MM.1S (cell line): ENCODE measurements at regions not wholly inside any gene's neighbourhood (a gene's known extent, or its start where the extent isn't known, plus 50 kb on each side); places are given as distances from the start of the nearest gene placed in this dataset.

ENCODE experiments used
- DNase-seq: peaks from one replicate; pipeline ENCODE4 v3.0.0-alpha.2; 2015
- H2AFZ ChIP-seq: fragments of 300-600 bp; sonication (generic); 2 replicates; pipeline ENCODE4 v1.6.0; 2016; ENCODE audit warnings: antibody characterized with exemption, low read length
- H3F3A ChIP-seq: fragments of 300-600 bp; sonication (generic); 2 replicates; pipeline ENCODE4 v1.6.1; 2016; ENCODE audit warnings: mild to moderate bottlenecking, antibody characterized with exemption, low read length, moderate library complexity, mixed read lengths; ENCODE audit not compliant: insufficient read depth
- H3K27ac ChIP-seq: fragments of 300-600 bp; sonication (generic); 2 replicates; pipeline ENCODE4 v1.5.1; 2016; ENCODE audit warnings: mild to moderate bottlenecking, low read length
- H3K27me3 ChIP-seq: fragments of 300-600 bp; sonication (generic); replicated peaks from 2 replicates; pipeline ENCODE4 v1.6.0; 2016; ENCODE audit warnings: low read length; ENCODE audit not compliant: insufficient read depth
- H3K36me3 ChIP-seq: fragments of 300-600 bp; sonication (generic); replicated peaks from 2 replicates; pipeline ENCODE4 v1.6.1; 2016; ENCODE audit warnings: mild to moderate bottlenecking, low read length, mixed read lengths; ENCODE audit not compliant: insufficient read depth
- H3K4me1 ChIP-seq: fragments of 300-600 bp; sonication (generic); 2 replicates; pipeline ENCODE4 v1.6.1; 2016; ENCODE audit warnings: low read length, mixed read lengths
- H3K4me2 ChIP-seq: fragments of 300-600 bp; sonication (generic); 2 replicates; pipeline ENCODE4 v1.6.0; 2016; ENCODE audit warnings: low read depth, low read length
- H3K4me3 ChIP-seq: fragments of 300-600 bp; sonication (generic); 2 replicates; pipeline ENCODE4 v1.5.1; 2016; ENCODE audit warnings: low read length, mixed read lengths
- H3K79me2 ChIP-seq: fragments of 300-600 bp; sonication (generic); 2 replicates; pipeline ENCODE4 v1.6.1; 2016; ENCODE audit warnings: mixed run types, low read length, mixed read lengths
- H3K9ac ChIP-seq: fragments of 300-600 bp; sonication (generic); 2 replicates; pipeline ENCODE4 v1.6.1; 2016; ENCODE audit warnings: low read length, mixed read lengths
- H3K9me2 ChIP-seq: fragments of 300-600 bp; sonication (generic); replicated peaks from 2 replicates; pipeline ENCODE4 v1.6.1; 2016; ENCODE audit warnings: mild to moderate bottlenecking, low read length, mixed read lengths; ENCODE audit not compliant: insufficient read depth
- H3K9me3 ChIP-seq: fragments of 300-600 bp; sonication (generic); replicated peaks from 2 replicates; pipeline ENCODE4 v1.6.1; 2016; ENCODE audit warnings: mild to moderate bottlenecking, low read length, mixed read lengths; ENCODE audit not compliant: insufficient read depth
- H4K20me1 ChIP-seq: fragments of 300-600 bp; sonication (generic); 2 replicates; pipeline ENCODE4 v1.6.1; 2016; ENCODE audit warnings: mild to moderate bottlenecking, low read length, moderate library complexity, mixed read lengths; ENCODE audit not compliant: insufficient read depth
- EZH2 ChIP-seq: fragments of 300-600 bp; sonication (generic); optimal IDR thresholded peaks from 2 replicates; pipeline ENCODE3; 2017; ENCODE audit warnings: low read depth, mild to moderate bottlenecking, antibody characterized with exemption, low read length, mixed read lengths
- EZH2phosphoT487 ChIP-seq: fragments of 300-600 bp; sonication (generic); IDR thresholded peaks from 2 replicates; pipeline ENCODE4 v1.6.1; 2018; ENCODE audit warnings: antibody characterized with exemption, low read length
- TF ChIP-seq, protein P1 (sequence below): fragments of 300-600 bp; sonication (generic); IDR thresholded peaks from 2 replicates; pipeline ENCODE4 v1.5.1; 2016; ENCODE audit warnings: antibody characterized with exemption, low read length, mixed read lengths

DNA sequence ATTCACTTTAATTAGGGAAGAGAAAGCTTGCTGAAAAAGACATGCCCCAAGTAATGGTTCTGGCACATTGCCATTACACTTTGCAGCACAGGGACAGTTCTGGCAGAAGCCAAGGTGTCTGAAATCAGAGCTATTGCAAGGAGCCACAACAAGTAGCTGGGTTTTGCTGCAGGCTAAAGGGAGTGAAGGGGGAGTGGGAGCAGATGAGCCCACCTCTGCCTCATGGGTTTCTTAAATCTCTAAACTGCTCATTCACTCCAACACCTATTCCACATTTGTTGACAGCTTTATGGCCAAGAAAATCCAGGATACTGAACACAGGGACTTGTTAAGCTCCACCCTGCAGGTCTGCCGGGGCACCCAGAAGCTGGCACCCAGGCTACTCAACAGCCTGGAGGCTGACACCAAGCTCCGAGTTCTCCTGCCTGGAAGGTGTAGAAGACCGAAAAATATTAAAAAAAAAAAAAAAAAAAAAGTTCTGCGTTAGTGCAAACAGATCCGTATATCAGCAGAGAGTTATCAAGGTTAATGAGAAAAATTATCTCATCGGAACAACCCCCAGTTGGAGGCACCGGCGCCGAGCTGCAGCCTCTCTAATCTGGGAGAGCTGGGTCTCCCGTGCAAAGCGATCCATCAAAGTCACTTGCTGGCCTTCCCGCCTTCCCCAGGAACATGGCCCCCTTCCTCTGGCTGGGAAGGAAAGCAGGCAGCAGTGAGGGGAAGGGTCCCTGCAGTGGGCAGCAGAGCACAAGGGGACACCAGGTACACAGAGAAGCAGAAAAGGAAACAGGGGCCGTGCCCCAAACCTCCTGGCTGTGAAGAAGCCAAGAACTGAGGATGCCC, 123.7 kb downstream of the HNMT start:
- H4K20me1 ChIP-seq, result no peaks in the 10 kb centered on the region
- no peak for DNase-seq
- H3K79me2 ChIP-seq, result no peaks in the 10 kb centered on the region
- H3K4me2 ChIP-seq, result no peak overlapping the region
- H3K9me3 ChIP-seq, result no peaks in the 10 kb centered on the region
- H3K27me3 ChIP-seq, result no peaks in the 10 kb centered on the region
- H3K27ac ChIP-seq, result no peak overlapping the region
- no peaks in the 10 kb centered on the region for H3K9me2 ChIP-seq
- H3K4me3 ChIP-seq, result no peak overlapping the region
- H3K4me1 ChIP-seq, result no peaks in the 10 kb centered on the region
- H3K9ac ChIP-seq, result no peak overlapping the region
- H3K36me3 ChIP-seq, result no peaks in the 10 kb centered on the region
- TF ChIP-seq EZH2phosphoT487, result no peak
- TF ChIP-seq, protein P1, sequence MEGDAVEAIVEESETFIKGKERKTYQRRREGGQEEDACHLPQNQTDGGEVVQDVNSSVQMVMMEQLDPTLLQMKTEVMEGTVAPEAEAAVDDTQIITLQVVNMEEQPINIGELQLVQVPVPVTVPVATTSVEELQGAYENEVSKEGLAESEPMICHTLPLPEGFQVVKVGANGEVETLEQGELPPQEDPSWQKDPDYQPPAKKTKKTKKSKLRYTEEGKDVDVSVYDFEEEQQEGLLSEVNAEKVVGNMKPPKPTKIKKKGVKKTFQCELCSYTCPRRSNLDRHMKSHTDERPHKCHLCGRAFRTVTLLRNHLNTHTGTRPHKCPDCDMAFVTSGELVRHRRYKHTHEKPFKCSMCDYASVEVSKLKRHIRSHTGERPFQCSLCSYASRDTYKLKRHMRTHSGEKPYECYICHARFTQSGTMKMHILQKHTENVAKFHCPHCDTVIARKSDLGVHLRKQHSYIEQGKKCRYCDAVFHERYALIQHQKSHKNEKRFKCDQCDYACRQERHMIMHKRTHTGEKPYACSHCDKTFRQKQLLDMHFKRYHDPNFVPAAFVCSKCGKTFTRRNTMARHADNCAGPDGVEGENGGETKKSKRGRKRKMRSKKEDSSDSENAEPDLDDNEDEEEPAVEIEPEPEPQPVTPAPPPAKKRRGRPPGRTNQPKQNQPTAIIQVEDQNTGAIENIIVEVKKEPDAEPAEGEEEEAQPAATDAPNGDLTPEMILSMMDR, result no peak
- TF ChIP-seq EZH2, result no peak
- no peak overlapping the region for H2AFZ ChIP-seq
- H3F3A ChIP-seq, result no peaks in the 10 kb centered on the region

DNA sequence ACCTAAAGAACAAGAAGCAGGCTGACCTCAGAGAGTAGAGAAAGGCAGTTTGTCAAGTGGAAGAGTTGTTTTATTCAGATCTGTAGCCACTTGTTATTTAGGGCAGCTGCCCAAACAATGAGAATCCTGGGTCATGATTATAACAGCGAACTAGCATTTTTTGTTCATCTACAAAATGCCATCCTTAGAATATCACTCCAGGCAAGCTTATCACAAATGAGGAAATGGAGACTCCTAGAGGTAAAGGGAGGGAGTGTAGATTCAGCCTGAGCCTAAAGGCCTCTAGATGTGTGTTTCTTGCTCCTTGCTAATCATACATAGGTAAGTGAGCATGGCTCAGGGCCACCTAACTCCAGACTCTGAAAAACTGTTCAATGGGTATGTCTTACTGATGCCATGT, 126.1 kb downstream of the HNMT start:
- no peaks in the 10 kb centered on the region for H3K36me3 ChIP-seq
- no peak overlapping the region for H3K27ac ChIP-seq
- H3K79me2 ChIP-seq, result no peaks in the 10 kb centered on the region
- H2AFZ ChIP-seq, result no peak overlapping the region
- no peak overlapping the region for H3K4me2 ChIP-seq
- H3K4me3 ChIP-seq, result no peak overlapping the region
- no peaks in the 10 kb centered on the region for H3K27me3 ChIP-seq
- H3K9me2 ChIP-seq, result no peaks in the 10 kb centered on the region
- H3K4me1 ChIP-seq, result no peaks in the 10 kb centered on the region
- no peak overlapping the region for H3K9ac ChIP-seq
- DNase-seq, result peak; percentile 28
- H3K9me3 ChIP-seq, result no peaks in the 10 kb centered on the region
- H4K20me1 ChIP-seq, result no peaks in the 10 kb centered on the region
- no peak for TF ChIP-seq EZH2phosphoT487
- TF ChIP-seq, protein P1, result peak; percentile 47
- H3F3A ChIP-seq, result no peaks in the 10 kb centered on the region

DNA sequence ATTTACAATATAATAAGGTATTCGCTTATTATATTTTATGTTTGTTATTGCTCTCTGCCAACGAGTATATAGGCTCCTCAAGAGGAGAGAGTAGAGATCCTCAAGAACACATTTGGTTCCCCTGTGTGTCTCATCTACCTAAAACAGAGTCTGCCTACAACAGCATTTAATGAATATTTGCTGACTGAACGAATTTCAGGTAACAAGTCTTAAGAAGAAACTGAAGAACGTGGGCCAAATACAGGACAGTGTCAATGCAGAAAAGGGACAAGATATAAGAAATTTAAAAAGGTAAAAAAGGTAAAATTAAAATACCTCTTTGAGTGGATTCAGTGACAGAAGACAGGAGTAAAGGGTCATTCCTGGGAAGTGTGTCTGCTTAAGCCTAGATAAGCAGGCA, 129.2 kb downstream of the HNMT start:
- no peaks in the 10 kb centered on the region for H3F3A ChIP-seq
- no peak overlapping the region for H2AFZ ChIP-seq
- H4K20me1 ChIP-seq, result no peaks in the 10 kb centered on the region
- H3K79me2 ChIP-seq, result no peaks in the 10 kb centered on the region
- no peak overlapping the region for H3K4me3 ChIP-seq
- H3K27me3 ChIP-seq, result no peaks in the 10 kb centered on the region
- no peak overlapping the region for H3K27ac ChIP-seq
- no peak for DNase-seq
- H3K36me3 ChIP-seq, result no peaks in the 10 kb centered on the region
- no peaks in the 10 kb centered on the region for H3K4me1 ChIP-seq
- no peaks in the 10 kb centered on the region for H3K9me2 ChIP-seq
- H3K9me3 ChIP-seq, result no peaks in the 10 kb centered on the region
- TF ChIP-seq, protein P1, result no peak
- TF ChIP-seq EZH2phosphoT487, result no peak
- no peak for TF ChIP-seq EZH2
- H3K9ac ChIP-seq, result no peak overlapping the region
- H3K4me2 ChIP-seq, result no peak overlapping the region
